Retinal pigment epithelial cell (primary cell): ENCODE measurements at regions not wholly inside any gene's neighbourhood (a gene's known extent, or its start where the extent isn't known, plus 50 kb on each side); places are given as distances from the start of the nearest gene placed in this dataset.

Source experiments
- DNase-seq: peaks from one replicate; pipeline ENCODE4 v3.0.0-alpha.2; 2010; ENCODE audit warnings: low read depth
- H3K4me3 ChIP-seq: 2 replicates; pipeline ENCODE4 v1.5.1; 2011; ENCODE audit warnings: mild to moderate bottlenecking, low read length, control low read depth, moderate library complexity
- CTCF ChIP-seq: conservative IDR thresholded peaks from 2 replicates; pipeline ENCODE4 v1.5.1; 2011; ENCODE audit warnings: low read depth, low read length, control low read depth, inconsistent platforms

GRCh38 chr9:107386396-107386795, 103.2 kb downstream of the KLF4 start:
- DNase-seq: no peak
- no peak for TF ChIP-seq CTCF

More at GRCh38 chr9:107386396-107386795, 103.2 kb downstream of the KLF4 start:
- no peak overlapping the region for H3K4me3 ChIP-seq
